ENCODE measurements at regions not wholly inside any gene's neighbourhood (a gene's known extent, or its start where the extent isn't known, plus 50 kb on each side); places are given as distances from the start of the nearest gene placed in this dataset.
"Not testable (repeated sequence)": the region's sequence is repeated elsewhere in the genome, so short reads cannot be mapped to it uniquely, and the experiment has no call there.

DNA sequence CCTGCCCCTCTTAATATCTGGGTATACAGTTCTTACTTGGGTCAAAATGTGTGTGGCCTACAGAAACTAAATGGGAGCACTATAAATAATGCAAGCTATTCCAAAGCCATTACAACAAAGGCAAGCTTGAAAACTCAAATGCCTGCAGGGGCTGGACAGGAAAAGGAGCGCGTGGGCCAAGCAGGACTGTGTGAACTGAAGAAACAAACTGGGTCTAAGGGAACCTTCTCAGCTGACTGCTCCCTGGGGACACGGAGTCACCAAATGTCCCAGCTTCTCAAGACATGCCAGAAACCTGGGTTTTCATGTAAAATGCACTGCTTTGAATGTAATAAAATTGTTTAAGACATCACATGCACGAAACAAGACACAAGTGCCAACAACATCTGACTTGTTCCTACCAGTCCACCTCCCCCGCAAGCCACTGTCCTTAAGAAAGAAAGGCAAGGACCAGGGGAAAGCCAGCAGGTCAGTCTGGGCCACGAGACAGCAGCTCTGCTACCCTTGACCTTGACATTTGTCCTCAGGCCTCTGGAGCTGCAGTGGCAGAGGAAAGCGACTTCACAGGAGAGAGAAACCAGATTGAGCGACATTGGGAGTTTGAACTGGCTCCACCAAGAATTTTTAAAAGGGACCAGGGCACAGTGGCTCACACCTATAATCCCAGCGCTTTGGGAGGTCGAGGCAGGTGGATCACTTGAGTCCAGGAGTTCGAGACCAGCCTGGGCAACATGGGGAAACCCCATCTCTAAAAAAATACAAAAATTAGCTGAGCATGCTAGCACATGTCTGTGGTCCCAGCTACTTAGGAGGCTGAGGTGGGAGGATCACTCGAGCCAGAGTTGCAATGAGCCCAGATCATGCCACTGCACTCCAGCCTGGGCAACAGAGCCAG is 89.7 kb upstream of the SH3BP4 start:
- DNase-seq (ENCODE audit: low spot score): no peak

DNA sequence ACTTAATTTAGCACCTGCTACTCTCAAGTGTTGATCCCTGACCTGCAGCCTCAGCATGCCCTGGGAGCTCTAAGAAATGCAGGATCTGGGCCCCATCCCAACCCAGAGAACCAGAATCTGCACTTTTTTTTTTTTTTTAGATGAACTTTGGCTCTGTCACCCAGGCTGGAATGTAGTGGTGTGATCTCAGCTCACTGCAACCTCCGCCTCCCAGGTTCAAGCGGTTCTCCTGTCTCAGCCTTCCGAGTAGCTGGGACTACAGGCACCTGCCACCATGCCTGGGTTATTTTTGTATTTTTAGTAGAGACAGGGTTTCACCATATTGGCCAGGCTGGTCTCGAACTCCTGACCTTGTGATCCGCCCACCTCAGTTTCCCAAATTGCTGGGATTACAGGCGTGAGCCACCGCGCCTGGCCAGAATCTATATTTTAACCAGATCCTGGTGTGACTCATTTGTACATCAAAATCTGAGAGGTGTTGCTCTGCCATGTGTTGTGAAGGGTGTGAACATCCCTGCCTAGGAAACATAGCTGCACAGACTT is 92.4 kb upstream of the SH3BP4 start:
- not testable (repeated sequence) for DNase-seq (ENCODE audit: low spot score)

DNA sequence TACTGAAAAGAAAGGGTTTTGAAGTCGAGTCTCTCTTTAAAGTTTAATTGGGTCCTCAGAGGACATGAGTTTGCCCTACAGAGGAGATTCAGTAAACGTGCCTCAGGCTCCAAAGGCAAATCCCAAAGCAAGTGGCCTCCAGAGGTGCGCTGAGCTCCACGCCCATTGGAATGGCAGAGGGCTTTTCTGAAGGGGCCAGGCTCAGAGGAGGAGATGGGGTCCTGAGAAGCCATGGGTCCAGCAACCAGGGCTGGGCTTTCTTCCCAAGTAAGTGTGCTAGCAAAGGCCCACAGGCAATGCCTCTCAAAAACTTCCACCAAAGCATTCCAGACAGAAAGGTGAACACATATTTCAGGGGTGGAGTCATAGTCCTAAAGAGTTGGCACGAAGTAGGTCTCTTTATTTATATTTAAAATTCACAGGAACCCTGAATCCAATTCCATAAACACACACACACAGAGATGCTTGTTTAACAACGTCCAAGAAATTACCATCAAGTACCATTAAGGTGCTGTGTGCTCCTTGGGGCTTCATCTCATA is 93.0 kb upstream of the SH3BP4 start:
- DNase-seq (ENCODE audit: low spot score): no peak

DNA sequence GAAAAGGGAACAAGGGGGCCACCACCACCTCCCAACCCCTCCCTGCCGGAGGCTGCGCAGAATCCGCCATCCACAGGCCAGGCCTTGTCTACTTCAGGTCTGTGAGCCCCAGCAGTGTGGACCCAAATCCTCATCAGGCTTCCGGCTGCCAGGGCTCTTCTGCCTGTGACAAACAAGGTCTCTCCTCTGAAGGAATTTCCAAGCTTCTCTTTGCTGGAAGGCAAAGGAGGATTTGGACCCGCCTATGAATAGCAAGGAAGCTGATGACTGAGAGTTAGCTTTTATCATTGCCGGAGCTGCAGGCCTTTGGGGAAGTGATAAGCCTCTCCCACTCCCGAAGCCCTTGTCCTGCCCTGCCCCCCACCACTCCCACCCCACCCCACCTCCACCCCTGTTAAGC is 93.7 kb upstream of the SH3BP4 start:
- DNase-seq (ENCODE audit: low spot score): no peak

DNA sequence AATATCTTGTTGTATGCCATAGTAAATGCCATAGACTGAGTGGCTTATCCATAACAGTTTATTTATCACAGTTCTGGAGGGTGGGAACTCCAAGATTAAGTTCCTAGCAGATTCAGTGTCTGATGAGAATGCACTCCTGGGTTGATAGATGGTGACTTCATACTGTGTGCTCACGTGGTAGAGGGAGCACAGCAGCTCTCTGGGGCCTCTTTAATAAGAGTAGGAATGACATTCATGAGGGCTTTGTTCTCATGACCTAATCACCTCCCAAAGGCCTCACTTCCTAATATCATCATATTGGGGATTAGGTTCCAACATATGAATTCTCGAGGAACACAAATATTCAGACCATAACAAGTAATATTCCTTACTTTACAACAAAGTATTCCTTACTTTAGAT is 98.1 kb upstream of the SH3BP4 start:
- DNase-seq (ENCODE audit: low spot score): no peak

DNA sequence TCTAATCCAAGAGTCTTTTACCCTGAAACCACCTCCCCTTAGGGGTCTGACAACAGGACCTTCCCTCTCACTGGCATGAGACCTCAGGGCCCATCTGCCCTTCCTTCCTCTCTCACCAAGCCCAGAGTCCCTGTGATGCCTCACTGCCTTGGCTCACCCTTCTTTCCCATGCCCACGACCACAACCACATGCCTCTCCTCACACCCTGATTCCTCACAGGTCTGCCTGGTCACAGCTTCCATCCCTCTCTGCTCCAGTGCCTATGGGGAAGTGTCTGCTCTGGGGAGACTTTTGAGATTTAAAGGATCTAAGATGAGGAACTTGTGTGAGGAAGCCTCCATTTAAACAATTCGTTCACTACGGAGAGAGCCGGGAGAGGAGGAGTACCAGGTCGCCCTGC is 98.9 kb upstream of the SH3BP4 start:
- DNase-seq (ENCODE audit: low spot score): no peak

DNA sequence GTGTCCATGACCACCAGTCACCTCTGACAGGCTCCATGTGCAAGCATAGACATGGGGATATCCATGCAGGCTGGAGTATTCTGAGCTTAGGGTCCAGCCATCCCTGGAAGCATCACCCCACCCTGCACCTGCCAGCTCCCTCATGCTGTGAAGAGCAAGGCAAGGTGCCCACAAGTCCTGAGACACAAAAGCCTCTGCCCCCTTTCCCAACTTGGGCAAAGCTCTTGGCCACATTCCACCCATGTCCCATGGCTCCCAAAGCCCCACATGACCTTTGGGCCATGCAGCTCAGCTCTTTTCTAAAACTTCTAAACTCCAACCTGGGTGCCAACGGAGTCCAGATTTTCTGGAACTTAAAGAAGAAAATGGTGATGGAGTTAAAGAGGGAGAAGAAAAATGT is 99.8 kb upstream of the SH3BP4 start:
- no peak for DNase-seq (ENCODE audit: low spot score)

DNA sequence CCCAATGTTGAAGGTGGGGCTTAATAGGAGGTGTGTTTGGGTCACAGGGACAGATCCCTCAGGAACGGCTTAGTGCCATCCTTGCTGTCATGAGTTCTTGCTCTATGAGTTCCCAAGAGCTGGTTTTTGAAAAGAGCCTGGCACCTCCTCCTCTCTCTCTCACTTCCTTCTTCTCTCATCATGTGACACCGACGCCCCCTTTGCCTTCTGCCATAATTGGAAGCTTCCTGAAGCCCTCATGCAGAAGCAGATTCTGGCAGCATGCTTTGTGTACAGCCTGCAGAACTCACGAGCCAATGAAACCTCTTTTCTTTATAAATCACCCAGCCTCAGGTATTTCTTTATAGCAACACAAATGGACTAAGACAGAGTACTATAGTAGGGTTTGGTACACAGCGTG is 100.4 kb upstream of the SH3BP4 start:
- no peak for DNase-seq (ENCODE audit: low spot score)

DNA sequence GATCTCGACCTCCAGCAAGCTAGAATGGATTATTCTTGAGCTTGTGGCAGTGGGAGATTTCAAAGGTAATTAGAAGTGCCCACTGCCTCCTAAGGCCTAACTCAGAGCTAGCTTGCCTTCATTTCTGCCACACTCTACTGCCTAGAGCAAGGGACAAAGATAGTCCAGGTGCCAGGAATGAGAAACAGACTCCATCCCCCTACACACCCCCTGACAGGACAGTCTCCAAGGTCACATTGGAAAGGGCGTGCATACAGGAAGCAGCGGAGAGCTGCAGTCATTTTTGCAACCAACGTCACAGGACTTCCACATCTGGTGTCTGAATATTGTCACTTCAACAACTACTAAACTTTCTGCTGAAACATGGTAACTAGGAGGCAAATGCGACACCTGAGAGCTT is 101.0 kb upstream of the SH3BP4 start:
- no peak for DNase-seq (ENCODE audit: low spot score)

DNA sequence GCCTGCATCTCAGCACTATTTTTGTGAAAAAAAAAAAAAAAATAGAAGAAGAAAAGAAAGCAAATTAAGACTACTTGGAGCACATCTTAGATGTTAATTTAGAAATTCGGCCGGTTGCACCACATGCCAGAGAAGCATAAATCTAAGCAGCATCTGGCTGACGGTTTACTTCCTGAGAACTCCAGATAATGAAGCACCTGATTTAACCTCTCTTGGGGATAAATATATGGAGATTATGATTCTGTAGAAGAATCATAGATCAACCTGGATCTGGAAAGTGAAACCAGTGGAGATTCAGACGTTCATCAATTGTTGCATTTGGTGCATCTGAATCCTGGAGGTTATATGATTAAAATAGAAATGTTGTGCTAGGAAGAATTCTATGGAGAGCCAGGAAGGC is 102.1 kb upstream of the SH3BP4 start:
- DNase-seq (ENCODE audit: low spot score): no peak

DNA sequence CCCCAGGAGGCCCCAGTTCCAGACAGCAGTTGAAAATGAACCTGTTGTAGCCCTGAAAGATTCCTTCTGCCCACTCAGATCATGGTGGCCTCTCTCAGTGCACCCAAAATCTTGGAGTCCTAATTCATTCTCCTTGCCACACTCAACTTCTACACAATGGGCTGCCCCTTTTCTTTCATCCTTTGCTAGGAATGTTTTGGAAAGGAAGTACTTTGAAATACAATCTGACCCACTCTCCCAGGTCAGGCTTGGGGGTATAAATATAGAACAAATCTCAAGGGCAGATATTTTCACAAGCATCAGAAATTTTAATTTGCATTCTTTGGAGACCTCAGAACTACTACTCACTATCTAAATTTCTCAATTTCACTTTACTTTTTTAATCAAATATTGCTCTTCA is 103.2 kb upstream of the SH3BP4 start:
- DNase-seq (ENCODE audit: low spot score): no peak

DNA sequence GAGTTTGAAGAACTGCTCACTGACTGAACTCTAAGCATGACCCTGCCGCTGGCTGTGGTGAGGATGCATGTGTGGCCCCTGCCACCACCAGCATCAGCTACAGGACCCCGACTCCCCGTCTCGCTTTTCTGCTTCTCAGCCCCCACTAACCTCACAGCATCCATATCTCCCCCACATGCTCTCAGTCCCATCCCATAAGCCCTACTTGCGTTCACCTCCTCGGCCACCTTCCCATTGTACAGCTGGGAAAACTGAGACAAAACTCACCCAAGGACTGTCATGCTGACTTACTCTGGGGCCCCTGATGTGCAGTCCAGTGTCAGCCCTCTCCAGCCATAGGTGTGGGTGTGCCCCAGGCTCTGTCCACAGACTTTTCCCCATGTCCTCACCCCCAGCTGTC is 104.2 kb upstream of the SH3BP4 start:
- no peak for DNase-seq (ENCODE audit: low spot score)

DNA sequence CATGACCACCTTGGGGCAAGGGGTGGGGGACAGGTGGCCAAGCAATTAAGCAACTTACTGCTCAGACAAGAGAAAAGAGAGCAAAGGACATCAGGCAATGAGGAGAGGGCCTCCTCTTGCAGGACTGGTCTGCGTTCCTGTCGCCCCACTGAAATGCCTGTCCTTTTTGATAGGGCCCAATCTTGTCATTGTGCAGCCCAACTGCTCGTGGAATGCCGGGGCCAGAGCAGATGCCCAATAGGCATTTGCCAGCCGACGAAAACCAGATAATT is 104.5 kb upstream of the SH3BP4 start:
- DNase-seq (ENCODE audit: low spot score): no peak

DNA sequence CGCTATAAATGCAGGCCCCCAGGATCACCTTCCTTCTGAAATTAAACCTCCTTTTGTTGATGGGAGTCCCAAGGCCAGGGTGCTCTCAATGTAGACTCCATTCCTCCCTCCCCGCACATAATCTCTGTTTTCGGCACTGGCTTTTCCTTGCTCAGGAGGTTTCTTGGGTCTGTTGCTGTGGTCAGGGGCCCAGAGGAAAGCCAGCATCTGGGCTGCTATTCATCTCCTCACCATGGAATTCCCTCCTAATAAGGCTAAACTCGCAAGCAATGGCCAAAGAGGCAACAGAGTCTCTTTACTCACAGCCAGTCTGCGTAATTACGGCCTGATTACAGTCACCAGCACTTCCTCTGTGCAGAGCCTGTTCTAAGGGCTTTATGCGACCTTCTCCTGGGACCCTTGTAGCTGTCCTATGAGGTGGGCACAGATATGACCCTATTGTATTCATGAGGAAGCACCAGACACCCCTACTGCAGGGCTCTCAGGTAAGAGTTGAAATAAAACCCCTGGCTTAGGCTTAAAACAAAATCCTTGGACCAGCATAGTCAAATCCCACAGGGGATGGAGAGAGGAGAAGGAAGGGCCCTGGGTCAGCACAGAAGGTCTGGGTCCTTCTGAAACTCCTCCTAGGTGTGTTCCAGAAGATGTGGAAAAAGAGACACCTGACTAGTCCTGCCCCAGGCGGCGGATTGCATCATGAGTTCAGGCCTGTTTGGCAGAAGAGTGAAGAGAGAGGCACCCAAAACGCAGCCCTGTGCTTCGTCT is 105.0 kb upstream of the SH3BP4 start:
- DNase-seq (ENCODE audit: low spot score): no peak

DNA sequence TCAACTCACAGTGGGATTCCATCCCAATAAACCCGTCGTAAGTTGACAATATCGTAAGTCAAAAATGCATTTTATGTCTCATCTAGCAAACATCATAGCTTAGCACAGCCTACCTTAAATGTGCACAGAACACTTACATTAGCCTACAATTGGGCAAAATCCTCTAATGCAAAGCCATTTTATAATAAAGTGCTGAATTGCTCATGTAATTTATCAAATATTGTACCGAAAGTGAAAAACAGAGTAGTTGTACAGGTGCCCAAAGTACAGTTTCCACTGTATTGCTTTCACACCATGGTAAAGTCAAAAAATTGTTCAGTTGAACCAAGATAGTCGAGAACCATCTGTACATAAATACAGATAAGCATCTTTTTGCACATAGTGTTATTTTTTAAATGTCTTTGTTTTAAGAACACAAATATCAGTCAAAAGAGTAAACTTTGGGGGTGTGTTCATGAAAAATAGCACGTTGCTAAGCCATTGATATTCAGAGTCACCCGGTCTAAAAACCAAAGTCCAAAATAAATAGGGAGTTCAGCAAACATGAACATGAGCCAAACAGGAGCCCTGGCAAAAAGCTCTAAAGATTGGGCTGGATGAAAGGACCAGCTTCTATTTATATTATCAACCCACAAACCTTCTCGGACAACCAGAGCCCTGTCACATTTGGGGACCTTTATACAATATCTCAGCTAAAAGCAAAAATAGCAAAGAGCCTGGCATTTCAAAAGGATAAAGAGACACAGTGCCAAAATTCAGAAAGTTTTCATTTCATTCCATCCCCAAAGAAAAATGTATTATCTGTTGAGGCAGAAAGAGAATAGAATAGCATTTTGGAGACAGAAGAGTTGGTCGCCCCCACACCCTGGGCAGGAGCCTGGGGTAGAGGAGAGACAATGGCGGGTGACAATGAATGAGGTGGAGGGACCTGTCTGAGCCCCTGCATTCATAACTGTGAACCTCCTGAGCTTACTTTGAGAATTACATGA is 105.9 kb upstream of the SH3BP4 start:
- DNase-seq (ENCODE audit: low spot score): no peak

DNA sequence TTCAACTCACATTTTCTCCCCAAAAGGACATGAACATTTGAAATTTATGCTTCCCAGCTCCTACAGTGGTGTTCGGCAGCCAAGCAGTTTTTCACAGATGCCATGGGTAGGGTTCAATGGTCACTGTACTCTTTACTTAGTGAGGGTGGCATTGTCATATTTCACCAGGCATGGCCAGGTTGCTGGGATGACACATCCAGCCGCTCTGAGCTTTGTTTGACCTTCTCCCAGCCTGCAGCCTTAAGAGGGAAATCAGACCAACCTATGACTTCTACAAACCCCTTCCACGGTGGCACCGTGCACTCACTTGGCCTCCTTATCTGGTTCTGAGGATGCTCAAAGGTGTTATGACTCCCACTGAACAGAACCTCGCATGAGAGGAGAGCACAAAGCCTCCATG is 108.4 kb upstream of the SH3BP4 start:
- DNase-seq (ENCODE audit: low spot score): peak; percentile 10

DNA sequence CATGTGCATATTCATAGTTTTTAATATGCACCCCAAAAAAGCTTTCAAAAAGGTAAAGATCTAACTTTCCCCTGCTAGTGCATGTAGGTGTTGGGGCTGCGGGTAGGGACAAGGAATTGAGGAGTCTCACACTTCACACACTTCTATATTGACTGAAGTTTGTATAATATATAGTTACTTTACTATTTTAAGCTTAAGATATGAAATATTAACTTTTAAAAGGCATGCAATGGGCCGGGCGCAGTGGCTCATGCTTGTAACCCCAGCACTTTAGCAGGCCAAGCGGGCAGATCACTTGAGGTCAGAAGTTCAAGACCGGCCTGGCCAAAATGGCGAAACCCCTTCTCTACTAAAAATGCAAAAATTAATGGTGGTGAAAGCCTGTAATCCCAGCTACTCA is 109.1 kb upstream of the SH3BP4 start:
- DNase-seq (ENCODE audit: low spot score): no peak

DNA sequence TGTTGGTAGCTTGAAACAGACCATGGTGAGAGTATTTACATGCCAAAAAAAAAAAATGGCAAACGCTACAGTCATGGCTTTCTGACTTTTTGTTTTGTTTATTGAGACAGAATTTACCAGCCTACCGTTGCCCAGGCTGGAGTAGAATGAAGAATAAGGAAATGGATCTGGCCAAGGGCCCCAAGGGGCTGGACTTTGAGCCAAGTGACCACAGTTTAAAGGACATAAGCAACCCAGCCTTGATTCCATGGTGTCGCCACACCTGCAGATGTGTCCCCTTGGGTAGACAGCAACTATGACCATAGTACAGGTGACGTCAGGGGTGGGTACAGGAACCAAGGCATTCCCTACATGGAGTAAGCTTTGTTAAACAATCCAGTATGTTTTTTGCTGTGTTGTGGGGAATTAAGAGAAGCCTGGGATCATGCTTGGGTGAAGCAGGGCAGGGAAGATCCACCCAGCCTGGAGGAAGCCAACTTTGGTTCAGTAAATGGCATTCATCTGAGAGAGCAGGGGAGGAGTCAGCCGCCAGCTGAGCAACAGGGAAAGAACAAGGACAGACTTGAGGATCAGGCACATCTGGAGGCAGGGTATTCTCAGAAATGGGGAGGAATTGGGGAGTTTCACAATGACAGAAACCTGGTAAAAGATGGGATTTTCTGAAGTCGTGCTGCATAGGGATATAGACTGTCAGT is 110.3 kb upstream of the SH3BP4 start:
- DNase-seq (ENCODE audit: low spot score): peak; percentile 57

DNA sequence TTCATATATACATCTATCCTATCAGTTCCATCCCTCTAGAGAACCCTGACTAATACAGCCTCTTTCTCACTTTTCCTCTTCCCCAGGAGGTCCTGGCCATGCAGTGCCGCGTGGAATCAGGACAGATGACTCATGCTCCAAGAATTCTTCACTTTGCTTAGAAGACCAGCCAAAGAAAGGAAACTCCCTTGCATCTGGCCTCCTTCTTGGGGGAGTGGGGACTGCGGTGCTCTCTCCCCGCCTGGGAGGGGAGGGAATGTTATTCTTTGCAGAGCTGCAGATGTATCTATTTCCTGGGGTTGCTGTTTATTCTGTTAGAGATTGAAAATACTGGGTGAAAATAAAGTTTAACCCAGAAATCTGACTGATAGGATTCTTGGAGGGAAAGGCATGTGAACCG is 111.5 kb upstream of the SH3BP4 start:
- peak; percentile 63 for DNase-seq (ENCODE audit: low spot score)

DNA sequence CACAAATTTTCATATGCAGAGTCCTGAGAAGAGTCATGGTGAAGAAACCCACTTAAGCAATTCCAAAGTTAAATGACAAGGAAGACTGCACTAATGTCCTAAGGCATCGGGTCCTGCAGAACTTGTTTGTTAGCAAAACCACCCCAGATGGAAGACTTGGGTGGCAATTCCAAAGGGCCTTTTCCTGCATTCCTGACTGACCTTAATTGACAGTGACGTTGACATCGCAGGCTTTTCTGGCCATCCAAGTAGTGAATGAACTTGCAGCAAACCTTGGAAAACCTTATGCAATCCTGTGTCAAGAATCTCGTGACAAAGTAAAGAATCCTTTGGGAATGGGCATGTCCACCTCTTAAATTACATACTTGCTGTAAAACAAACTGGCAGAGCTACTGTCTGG is 112.5 kb upstream of the SH3BP4 start:
- DNase-seq (ENCODE audit: low spot score): no peak

DNA sequence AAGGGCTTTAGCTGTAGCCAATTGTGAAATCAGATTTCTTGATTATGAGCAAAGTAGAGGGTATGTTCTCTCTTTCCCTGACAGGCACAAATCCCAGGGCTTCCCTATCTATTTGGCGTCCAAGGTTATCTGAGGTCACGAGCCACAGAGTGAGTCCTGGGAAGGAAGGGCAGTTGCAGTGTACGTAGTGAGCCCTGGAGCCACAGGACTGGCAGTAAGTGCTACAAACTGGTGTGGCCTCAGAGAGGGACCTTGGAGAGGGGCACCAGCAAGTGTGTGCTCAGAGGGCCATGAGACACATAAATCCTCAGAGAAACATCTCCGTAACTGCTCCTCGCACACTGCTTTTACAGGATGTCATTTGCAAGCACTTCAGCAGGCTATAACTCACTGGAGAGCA is 115.5 kb upstream of the SH3BP4 start:
- no peak for DNase-seq (ENCODE audit: low spot score)

Measured in HT-29 (cell line).